GM13976 (cell line): ENCODE measurements at regions not wholly inside any gene's neighbourhood (a gene's known extent, or its start where the extent isn't known, plus 50 kb on each side); places are given as distances from the start of the nearest gene placed in this dataset.
"Not testable (repeated sequence)": the region's sequence is repeated elsewhere in the genome, so short reads cannot be mapped to it uniquely, and the experiment has no call there.

ENCODE experiments used
- DNase-seq: peaks from one replicate; pipeline ENCODE4 v3.0.0; 2012; ENCODE audit warnings: low spot score
- in situ Hi-C: fragments of 300-500 bp; cut with MboI; formaldehyde crosslinking; loops from one replicate; pipeline ENCODE4 v1.12.0; 2022; ENCODE audit warnings: low sequenced_read_pairs, mixed read lengths, inconsistent platforms; ENCODE audit not compliant: unreplicated experiment
- TF ChIP-seq, protein P1 (sequence below): IDR thresholded peaks from 2 replicates; pipeline ENCODE4 v1.5.1; 2012; ENCODE audit warnings: borderline replicate concordance, mild to moderate bottlenecking; ENCODE audit not compliant: insufficient read depth; ENCODE audit errors: extremely low read depth, missing control alignments, control extremely low read depth

DNA sequence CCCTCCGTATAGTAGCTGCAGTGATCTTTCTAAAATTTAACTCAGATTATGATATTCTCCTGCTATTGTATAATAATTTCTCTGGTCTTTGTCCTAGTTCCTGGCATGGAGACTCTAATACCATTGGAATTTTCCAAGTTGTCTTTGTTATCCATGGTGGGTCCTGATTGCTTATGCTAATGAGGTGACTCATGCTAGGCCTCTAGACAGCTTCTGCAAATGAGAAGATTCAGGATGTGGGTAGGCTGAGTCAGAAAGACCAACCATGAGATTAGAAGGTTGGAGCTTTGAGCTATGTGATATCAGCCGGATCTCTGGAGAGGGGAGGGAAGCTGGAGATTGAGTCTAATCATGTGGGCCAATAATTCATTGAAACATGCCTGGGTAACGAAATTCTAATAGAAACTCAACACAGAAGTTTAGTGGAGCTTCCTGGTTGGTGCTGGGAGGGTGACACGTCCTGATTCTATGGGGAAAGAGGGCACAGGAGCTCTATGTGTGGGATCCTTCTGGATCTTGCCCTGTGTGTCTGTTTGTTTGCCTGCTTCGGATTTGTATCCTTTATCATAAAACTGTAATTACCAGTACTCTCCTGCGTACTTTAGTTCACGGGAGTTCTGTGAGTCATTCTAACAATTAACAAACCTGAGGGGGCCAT lies 73.2 kb upstream of the CNIH3 start:
- TF ChIP-seq, protein P1, sequence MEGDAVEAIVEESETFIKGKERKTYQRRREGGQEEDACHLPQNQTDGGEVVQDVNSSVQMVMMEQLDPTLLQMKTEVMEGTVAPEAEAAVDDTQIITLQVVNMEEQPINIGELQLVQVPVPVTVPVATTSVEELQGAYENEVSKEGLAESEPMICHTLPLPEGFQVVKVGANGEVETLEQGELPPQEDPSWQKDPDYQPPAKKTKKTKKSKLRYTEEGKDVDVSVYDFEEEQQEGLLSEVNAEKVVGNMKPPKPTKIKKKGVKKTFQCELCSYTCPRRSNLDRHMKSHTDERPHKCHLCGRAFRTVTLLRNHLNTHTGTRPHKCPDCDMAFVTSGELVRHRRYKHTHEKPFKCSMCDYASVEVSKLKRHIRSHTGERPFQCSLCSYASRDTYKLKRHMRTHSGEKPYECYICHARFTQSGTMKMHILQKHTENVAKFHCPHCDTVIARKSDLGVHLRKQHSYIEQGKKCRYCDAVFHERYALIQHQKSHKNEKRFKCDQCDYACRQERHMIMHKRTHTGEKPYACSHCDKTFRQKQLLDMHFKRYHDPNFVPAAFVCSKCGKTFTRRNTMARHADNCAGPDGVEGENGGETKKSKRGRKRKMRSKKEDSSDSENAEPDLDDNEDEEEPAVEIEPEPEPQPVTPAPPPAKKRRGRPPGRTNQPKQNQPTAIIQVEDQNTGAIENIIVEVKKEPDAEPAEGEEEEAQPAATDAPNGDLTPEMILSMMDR, result no peak
- in situ Hi-C loops, result no loop called here
- DNase-seq, result no peak

DNA sequence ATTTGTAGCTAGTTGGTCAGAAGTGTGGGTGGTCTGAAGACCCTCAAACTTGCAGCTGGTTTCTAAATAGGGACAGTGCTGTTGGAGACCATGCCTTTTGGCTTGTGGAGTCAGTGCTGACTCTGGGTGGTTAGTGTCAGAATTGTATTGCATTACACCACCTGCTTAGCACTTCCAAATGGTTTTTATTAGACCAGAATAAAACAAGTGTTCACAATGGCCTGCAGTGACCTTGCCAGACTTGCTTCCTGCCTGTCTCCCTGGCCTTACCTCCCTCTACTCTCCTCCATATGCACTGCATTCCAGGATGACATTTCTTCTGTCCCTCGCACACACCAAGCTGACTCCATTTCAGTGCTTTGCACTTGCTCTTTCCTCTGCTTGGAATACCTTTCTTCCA lies 72.7 kb upstream of the CNIH3 start:
- in situ Hi-C loops, result no loop called here
- DNase-seq, result no peak
- TF ChIP-seq, protein P1, result no peak

DNA sequence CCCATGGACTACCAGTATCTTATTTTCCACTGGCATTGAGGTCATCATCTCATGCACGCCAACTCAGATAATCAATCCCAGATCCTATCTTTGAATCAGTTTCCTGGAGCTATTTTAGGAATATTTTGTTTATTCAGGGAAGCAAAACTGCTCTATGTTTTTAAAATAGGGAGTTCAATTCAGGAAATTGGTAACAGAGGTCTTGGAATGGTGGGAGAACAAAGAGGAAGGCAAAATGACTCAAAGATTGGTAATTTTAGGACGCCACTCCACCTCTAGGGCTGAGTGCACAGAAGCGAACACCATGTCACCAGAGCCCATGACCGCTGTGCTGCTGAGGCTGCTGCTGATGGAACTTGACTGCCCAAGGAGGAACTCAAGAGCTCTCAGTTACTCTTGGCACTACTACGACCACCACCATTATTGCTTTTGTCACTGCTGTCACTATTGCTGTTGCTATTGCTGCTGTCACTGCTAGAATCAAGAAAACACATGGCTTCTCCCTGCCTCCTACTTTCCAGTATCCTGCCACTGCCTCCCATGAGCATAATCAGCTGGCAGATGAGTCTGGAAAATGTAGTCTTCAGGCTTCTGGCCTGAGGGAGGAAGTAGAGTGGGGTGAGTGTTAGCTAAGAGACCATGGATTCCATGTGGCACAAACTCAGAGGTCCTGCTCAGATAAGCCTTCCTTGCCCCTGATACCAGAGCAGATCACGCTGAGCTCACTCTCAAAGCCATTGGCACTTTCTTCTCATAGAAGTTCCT lies 71.6 kb upstream of the CNIH3 start:
- TF ChIP-seq, protein P1, result no peak
- in situ Hi-C loops, result no loop called here
- DNase-seq, result no peak

DNA sequence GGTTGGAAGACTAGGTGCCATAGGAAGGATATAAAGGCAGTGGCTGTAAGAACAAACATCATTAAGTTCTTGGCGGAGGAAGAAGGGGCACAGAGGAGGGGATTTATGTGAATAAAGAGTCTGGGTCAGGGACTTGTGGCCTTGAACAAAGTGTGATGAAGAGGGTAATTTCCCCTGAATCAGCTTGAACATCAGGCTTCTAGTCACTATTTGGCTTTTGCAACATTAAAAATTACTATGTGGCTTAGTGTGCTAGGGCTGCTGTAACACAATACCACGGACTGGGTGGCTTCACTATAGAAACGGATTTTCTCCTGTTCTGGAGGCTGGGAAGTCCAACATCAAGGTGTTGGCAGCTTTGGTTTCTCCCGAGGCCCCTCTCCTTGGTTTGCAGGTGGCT lies 70.5 kb upstream of the CNIH3 start:
- in situ Hi-C loops, result no loop called here
- TF ChIP-seq, protein P1, result no peak
- DNase-seq, result no peak

DNA sequence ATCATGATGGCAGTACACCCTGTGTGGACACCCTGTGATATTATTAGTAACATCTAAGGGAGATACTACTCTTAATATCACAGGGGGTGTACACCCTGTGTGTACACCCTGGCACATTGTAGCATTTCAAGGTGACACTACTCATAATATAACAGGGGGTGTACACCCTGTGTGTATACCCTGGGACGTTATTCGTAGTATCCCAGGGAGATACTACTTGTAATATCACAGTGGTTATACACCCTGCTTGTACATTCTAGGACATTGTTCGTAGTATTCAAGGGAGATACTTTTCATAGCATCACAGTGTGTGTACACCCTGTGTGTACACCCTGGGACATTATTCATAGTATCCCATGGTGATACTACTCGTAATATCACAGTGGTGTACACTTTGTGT lies 67.4 kb upstream of the CNIH3 start:
- no peak for DNase-seq
- in situ Hi-C loops, result no loop called here
- TF ChIP-seq, protein P1, result no peak

DNA sequence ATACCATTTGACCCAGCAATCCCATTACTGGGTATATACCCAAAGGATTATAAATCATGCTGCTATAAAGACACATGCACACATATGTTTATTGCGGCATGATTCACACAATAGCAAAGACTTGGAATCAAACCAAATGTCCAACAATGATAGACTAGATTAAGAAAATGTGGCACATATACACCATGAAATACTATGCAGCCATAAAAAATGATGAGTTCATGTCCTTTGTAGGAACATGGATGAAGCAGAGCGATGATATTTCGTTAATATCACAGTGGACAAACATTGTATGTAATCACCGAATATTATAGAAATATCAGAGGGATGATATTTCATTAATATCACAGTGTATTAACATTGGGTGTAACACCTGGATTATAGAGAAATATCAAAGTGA lies 64.9 kb upstream of the CNIH3 start:
- in situ Hi-C loops, DNase-seq: not testable (repeated sequence)

DNA sequence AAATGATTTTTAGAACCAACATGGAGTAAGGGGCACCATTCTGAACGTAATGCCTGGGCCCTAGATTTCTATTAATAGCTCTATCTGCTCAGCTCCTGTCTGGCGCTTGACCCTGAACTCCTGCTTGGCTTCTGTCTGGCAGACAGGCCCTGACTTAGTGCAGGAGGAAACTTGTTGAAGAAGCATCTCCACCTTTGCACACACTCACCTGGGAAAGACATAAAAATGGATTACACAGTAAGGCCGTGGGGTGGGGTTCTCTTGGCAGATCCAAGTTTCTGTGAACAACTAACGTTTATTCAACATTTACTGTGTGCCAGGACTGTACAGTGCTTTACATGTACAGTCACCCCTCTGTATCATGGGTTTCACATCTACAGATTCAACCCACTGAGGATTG lies 62.1 kb upstream of the CNIH3 start:
- DNase-seq, result no peak
- in situ Hi-C loops, result no loop called here
- TF ChIP-seq, protein P1, result no peak
